Thyroid gland (tissue), 4 donors: ENCODE measurements at regions not wholly inside any gene's neighbourhood (a gene's known extent, or its start where the extent isn't known, plus 50 kb on each side); places are given as distances from the start of the nearest gene placed in this dataset.

Source experiments
- DNase-seq, 2 donors: peaks; one replicate each; pipeline ENCODE4 v3.0.0-alpha.2; 2019
- H3K27ac ChIP-seq, 3 donors: fragments of 200-600 bp; sonication (generic); 1 replicate in 2 of 3; 2 replicates in 1 of 3; pipeline ENCODE4 v1.5.1; 2016 to 2019; ENCODE audit warnings: mild to moderate bottlenecking in 1 of 3, moderate library complexity in 1 of 3
- H3K27me3 ChIP-seq: fragments of 200-600 bp; sonication (generic); one replicate; pipeline ENCODE4 v1.5.1; 2019
- H3K36me3 ChIP-seq, 2 donors: fragments of 200-600 bp; sonication (generic); one replicate each; pipeline ENCODE4 v1.5.1; 2016 to 2019
- H3K4me1 ChIP-seq, 2 donors: fragments of 200-600 bp; sonication (generic); one replicate each; pipeline ENCODE4 v1.5.1; 2017 to 2019
- H3K4me3 ChIP-seq, 3 donors: fragments of 200-600 bp; sonication (generic); replicated peaks in 1 of 3; 1 replicate in 2 of 3; 2 replicates in 1 of 3; pipeline ENCODE4 v1.5.1; 2016; ENCODE audit warnings: mild to moderate bottlenecking in 1 of 3
- H3K9me3 ChIP-seq: fragments of 200-600 bp; sonication (generic); one replicate; pipeline ENCODE4 v1.5.1; 2017
- CTCF ChIP-seq, 6 experiments: fragments of 200-600 bp in 3 of 6; fragments of 450-650 bp in 3 of 6; sonication (generic) in 3 of 6; IDR thresholded peaks; one replicate each; pipeline ENCODE4 v1.5.1; 2016 to 2019; ENCODE audit warnings: antibody characterized with exemption in 6 of 6, mild to moderate bottlenecking in 2 of 6, inconsistent platforms in 1 of 6, moderate library complexity in 1 of 6
- POLR2A ChIP-seq, 2 donors: fragments of 450-650 bp; IDR thresholded peaks; one replicate each; pipeline ENCODE4 v1.6.1; 2017; ENCODE audit warnings: antibody characterized with exemption in 2 of 2, mild to moderate bottlenecking in 2 of 2, moderate library complexity in 1 of 2
- WGBS, 2 donors: methylation state at CpG; one replicate each; pipeline ENCODE4 v1.1.5; 2017; 5-methylcytosine and 5-hydroxymethylcytosine counted together
- intact Hi-C: fragments of 100-400 bp; cut with DNase I; formaldehyde crosslinking; loops from one replicate; pipeline ENCODE4 v1.15.1; 2023

- TF ChIP-seq POLR2A (IDR thresholded peaks at IDR 0.05) = no peak
- TF ChIP-seq CTCF (IDR thresholded peaks at IDR 0.05) = no peak
- Histone ChIP-seq H3K9me3 (no peaks in the 10 kb centered on the region), H3K36me3 (no peaks in the 10 kb centered on the region), H3K4me1 (peaks cover 6 to 8% of the 10 kb centered on the region in 2 donors), H3K4me3 (no peak overlapping the region), H3K27ac (no peak overlapping the region), H3K27me3 (no peaks in the 10 kb centered on the region)
- peak; percentile 12 to 22 for DNase-seq
- WGBS, 2 donors = 54 to 55% methylated on average over 5 of the region's 5 CpGs
- intact Hi-C loops = no loop called here
These were observed 54.5 kb upstream of the PLXNA2 start for GRCh38 chr1:208298593-208299269.

GRCh38 chr1:208300084-208300770 is 56.0 kb upstream of the PLXNA2 start:
- H3K36me3 ChIP-seq = no peaks in the 10 kb centered on the region
- no peaks in the 10 kb centered on the region for H3K27me3 ChIP-seq
- H3K4me1 ChIP-seq = peaks cover 6 to 8% of the 10 kb centered on the region in 2 donors
- H3K27ac ChIP-seq = no peak overlapping the region
- no peak for DNase-seq
- 83 to 88% methylated on average over 7 of the region's 7 CpGs for WGBS, 2 donors
- no peak overlapping the region for H3K4me3 ChIP-seq
- TF ChIP-seq POLR2A (IDR thresholded peaks at IDR 0.05) (no peak), CTCF (IDR thresholded peaks at IDR 0.05) (no peak)
- intact Hi-C loops = no loop called here
- no peaks in the 10 kb centered on the region for H3K9me3 ChIP-seq

DNA sequence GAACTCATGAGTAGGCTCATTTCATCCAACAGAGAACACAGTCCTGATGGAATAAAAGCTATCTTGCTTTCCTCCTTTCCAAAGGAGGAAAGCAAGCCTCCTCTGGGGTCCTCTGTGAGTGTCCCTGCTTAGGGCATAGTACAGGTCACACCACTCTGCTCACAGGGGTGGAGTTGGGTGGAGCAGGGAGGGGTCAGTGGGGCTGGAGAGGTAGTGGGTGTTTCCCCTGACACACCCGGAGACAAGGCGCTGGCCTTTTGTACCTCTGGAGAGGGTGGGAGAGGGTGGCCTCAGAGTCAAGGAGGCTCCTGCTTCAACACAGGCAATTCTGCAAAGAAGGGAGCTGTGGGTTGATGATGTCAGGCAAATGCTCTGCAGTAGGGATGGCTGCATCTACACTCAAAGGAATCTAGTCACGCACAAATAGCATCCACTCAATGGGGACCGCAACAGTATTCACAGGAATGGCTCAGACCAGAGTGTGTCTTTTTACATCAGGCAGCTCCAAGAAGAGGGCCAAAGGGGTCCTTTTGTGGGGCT is 58.6 kb upstream of the PLXNA2 start:
- no peak for DNase-seq
- peaks cover 6 to 8% of the 10 kb centered on the region in 2 donors for H3K4me1 ChIP-seq
- no peaks in the 10 kb centered on the region for H3K27me3 ChIP-seq
- no peak overlapping the region for H3K27ac ChIP-seq
- TF ChIP-seq CTCF (IDR thresholded peaks at IDR 0.05) (no peak), POLR2A (IDR thresholded peaks at IDR 0.05) (no peak)
- intact Hi-C loops = no loop called here
- H3K9me3 ChIP-seq = no peaks in the 10 kb centered on the region
- no peak overlapping the region for H3K4me3 ChIP-seq
- WGBS, 2 donors = 96 to 97% methylated on average over 4 of the region's 4 CpGs
- H3K36me3 ChIP-seq = no peaks in the 10 kb centered on the region

GRCh38 chr1:208303743-208304712 is 59.8 kb upstream of the PLXNA2 start:
- no peak for TF ChIP-seq CTCF (IDR thresholded peaks at IDR 0.05)
- TF ChIP-seq POLR2A (IDR thresholded peaks at IDR 0.05) = no peak
- no peaks in the 10 kb centered on the region for H3K27me3 ChIP-seq
- H3K36me3 ChIP-seq = no peaks in the 10 kb centered on the region
- no peak overlapping the region for H3K27ac ChIP-seq
- peaks cover under 1 to 2% of the 10 kb centered on the region in 2 donors for H3K4me1 ChIP-seq
- intact Hi-C loops = no loop called here
- no peak overlapping the region for H3K4me3 ChIP-seq
- H3K9me3 ChIP-seq = no peaks in the 10 kb centered on the region
- 83% methylated on average over 8 of the region's 8 CpGs for WGBS, 2 donors
- no peak for DNase-seq
